Psoas muscle (tissue), 7 donors: ENCODE measurements at regions not wholly inside any gene's neighbourhood (a gene's known extent, or its start where the extent isn't known, plus 50 kb on each side); places are given as distances from the start of the nearest gene placed in this dataset.

Experiments used
- ATAC-seq, 4 donors: fragments of 200-7000 bp; cut with Tn5 transposase; one replicate each; pipeline ENCODE4 v1.9.1; 2020; ENCODE audit warnings: moderate library complexity in 3 of 4, mild to moderate bottlenecking in 2 of 4
- DNase-seq, 2 donors: peaks; one replicate each; pipeline ENCODE4 v3.0.0-alpha.2; 2020
- H3K27ac ChIP-seq: fragments of 200-600 bp; one replicate; pipeline ENCODE4 v1.8.0; 2022
- H3K27me3 ChIP-seq, 3 donors: fragments of 200-600 bp in 1 of 3; one replicate each; pipeline versions ENCODE4 v1.6.1 to v1.8.0; 2013 to 2022; ENCODE audit warnings: low read length in 2 of 3, mild to moderate bottlenecking in 2 of 3, moderate library complexity in 1 of 3; ENCODE audit not compliant: insufficient read depth in 3 of 3
- H3K36me3 ChIP-seq, 2 donors: fragments of 200-600 bp in 1 of 2; one replicate each; pipeline versions ENCODE4 v1.6.1 to v1.8.0; 2013 to 2022; ENCODE audit warnings: low read depth in 1 of 2, mild to moderate bottlenecking in 1 of 2, moderate library complexity in 1 of 2; ENCODE audit not compliant: insufficient read depth in 1 of 2
- H3K4me1 ChIP-seq: fragments of 200-600 bp; one replicate; pipeline ENCODE4 v1.8.0; 2022
- H3K4me3 ChIP-seq: fragments of 200-600 bp; one replicate; pipeline ENCODE4 v1.8.0; 2022; ENCODE audit warnings: mild to moderate bottlenecking
- H3K9me3 ChIP-seq: fragments of 200-600 bp; one replicate; pipeline ENCODE4 v1.8.0; 2022
- CTCF ChIP-seq: fragments of 200-600 bp; IDR thresholded peaks from one replicate; pipeline ENCODE4 v1.8.0; 2022; ENCODE audit warnings: antibody characterized with exemption
- WGBS, 3 donors: extraction: QIAGEN DNeasy Blood & Tissue Kit; methylation state at CpG; one replicate each; pipeline versions ENCODE4 v1.1.6 to v1.1.7; 2013; 5-methylcytosine and 5-hydroxymethylcytosine counted together
- intact Hi-C, 2 donors: fragments of 100-400 bp; cut with DNase I; formaldehyde crosslinking; loops; one replicate each; pipeline versions ENCODE4 v1.11.0 to v1.14.2; 2022
- donor health status: healthy with polysubstance abuse.
- donor health status: DM: no; HTN: no; CAD: no; lungs with moderate emphysema.
- donor health status: Bipolar disorder and iron deficiency.
- donor health status: healthy.
- donor health status: DM: yes; HTN: yes; CAD: no.
- donor health status: DM: no; HTN: no; CAD: no.
- donor health status: DM: yes; HTN: yes; CAD: no.

GRCh38 chrX:40313269-40313668 is 215.5 kb upstream of the BCOR start:
- H3K4me3 ChIP-seq: no peak overlapping the region
- ATAC-seq: no peak
- H3K27ac ChIP-seq: no peak overlapping the region
- TF ChIP-seq CTCF: no peak
- H3K27me3 ChIP-seq: peaks cover 0 to 16% (median 0%) of the 10 kb centered on the region in 3 donors
- intact Hi-C loops: no loop called here
- no peaks in the 10 kb centered on the region for H3K4me1 ChIP-seq
- DNase-seq: no peak
- peaks cover 14% of the 10 kb centered on the region for H3K9me3 ChIP-seq
- WGBS, 3 donors: 84 to 100% (median 94%) methylated on average over 4 of the region's 4 CpGs
- no peaks in the 10 kb centered on the region for H3K36me3 ChIP-seq

- no peak overlapping the region for H3K27ac ChIP-seq
- no peak overlapping the region for H3K4me3 ChIP-seq
- no peak for TF ChIP-seq CTCF
- no peaks in the 10 kb centered on the region for H3K36me3 ChIP-seq
- no peak for ATAC-seq
- H3K4me1 ChIP-seq: no peaks in the 10 kb centered on the region
- peaks cover 0 to 16% (median 0%) of the 10 kb centered on the region in 3 donors for H3K27me3 ChIP-seq
- no peak for DNase-seq
- intact Hi-C loops: no loop called here
- no peaks in the 10 kb centered on the region for H3K9me3 ChIP-seq
- WGBS, 3 donors: 45 to 55% (median 49%) methylated on average over 5 of the region's 5 CpGs
Observed at GRCh38 chrX:40310447-40310846, 212.7 kb upstream of the BCOR start.

- no peak for DNase-seq
- intact Hi-C loops: no loop called here
- H3K4me1 ChIP-seq: no peaks in the 10 kb centered on the region
- no peak overlapping the region for H3K4me3 ChIP-seq
- no peak for ATAC-seq
- H3K9me3 ChIP-seq: no peaks in the 10 kb centered on the region
- WGBS, 3 donors: 56 to 73% (median 61%) methylated on average over 6 to 7 of the region's 7 CpGs
- peaks cover 0 to 16% (median 0%) of the 10 kb centered on the region in 3 donors for H3K27me3 ChIP-seq
- H3K27ac ChIP-seq: no peak overlapping the region
- H3K36me3 ChIP-seq: no peaks in the 10 kb centered on the region
- no peak for TF ChIP-seq CTCF
Observed at GRCh38 chrX:40310016-40310415, 212.3 kb upstream of the BCOR start.

- H3K9me3 ChIP-seq: no peaks in the 10 kb centered on the region
- no peak overlapping the region for H3K4me3 ChIP-seq
- H3K36me3 ChIP-seq: no peaks in the 10 kb centered on the region
- no peak for ATAC-seq
- no peak for DNase-seq
- intact Hi-C loops: loop anchor here in 1 of 2 donors (10.0 kb wide), 1 partner anchor 157 kb away; no protein-coding TSS in a partner anchor
- H3K27me3 ChIP-seq: peaks cover 0 to 17% (median 0%) of the 10 kb centered on the region in 3 donors
- TF ChIP-seq CTCF: no peak
- 85 to 98% (median 98%) methylated on average over 10 to 13 of the region's 13 CpGs for WGBS, 3 donors
- no peaks in the 10 kb centered on the region for H3K4me1 ChIP-seq
- H3K27ac ChIP-seq: no peak overlapping the region
Observed at GRCh38 chrX:40307871-40308270, 210.1 kb upstream of the BCOR start.

- DNase-seq (no peak), ATAC-seq (no peak)
- 47 to 67% (median 53%) methylated on average over 1 to 2 of the region's 2 CpGs for WGBS, 3 donors
- Histone ChIP-seq H3K27ac (no peak overlapping the region), H3K27me3 (peaks cover 0 to 22% (median 0%) of the 10 kb centered on the region in 3 donors), H3K36me3 (no peaks in the 10 kb centered on the region), H3K4me1 (no peaks in the 10 kb centered on the region), H3K9me3 (no peaks in the 10 kb centered on the region), H3K4me3 (no peak overlapping the region)
- TF ChIP-seq CTCF: no peak
- intact Hi-C loops: loop anchor here in 1 of 2 donors (10.0 kb wide), 1 partner anchor 161 kb away; no protein-coding TSS in a partner anchor
Observed at GRCh38 chrX:40304115-40304514, 206.4 kb upstream of the BCOR start.
